ENCODE measurements at regions not wholly inside any gene's neighbourhood (a gene's known extent, or its start where the extent isn't known, plus 50 kb on each side); places are given as distances from the start of the nearest gene placed in this dataset.

GRCh38 chr11:23490557-23491235, 630.4 kb upstream of the CCDC179 start:
- DNase-seq: no peak

DNA sequence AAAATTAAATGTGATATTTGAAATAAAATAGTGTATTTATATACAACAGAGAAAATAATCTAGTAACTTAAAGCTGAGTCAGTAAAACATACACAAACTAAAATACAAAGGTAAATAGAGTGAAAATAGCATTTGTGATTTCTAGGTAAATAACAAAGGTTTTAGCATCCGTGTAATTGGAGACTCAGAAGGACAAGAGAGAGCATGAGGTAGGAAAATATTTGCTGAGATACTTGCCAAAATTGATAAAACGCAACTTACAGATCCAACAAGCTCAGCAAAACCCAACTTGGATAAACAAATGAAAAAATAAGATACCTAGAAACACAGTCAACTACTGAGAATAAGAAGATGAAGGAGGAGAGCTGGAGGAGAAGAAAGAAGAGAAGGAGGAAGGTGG, 634.7 kb upstream of the CCDC179 start:
- no peak for DNase-seq

DNA sequence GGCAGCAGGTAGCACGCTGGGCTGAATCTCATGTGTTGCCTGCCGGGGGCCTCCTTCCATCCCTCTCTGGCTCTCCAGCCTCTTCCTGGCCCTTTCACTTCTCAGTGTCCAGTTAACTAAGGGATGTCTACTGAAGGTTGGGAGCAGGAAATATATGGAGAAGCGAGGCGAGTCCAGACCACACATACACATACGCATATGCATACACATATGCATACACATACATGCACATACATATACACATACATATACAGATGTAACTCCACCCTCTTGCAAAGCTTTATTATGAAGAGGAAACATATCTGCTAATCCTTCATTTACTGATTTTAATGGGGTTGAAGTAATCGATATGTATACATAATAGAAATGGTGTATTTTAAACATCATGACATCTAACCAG, 636.1 kb upstream of the CCDC179 start:
- DNase-seq: no peak

DNA sequence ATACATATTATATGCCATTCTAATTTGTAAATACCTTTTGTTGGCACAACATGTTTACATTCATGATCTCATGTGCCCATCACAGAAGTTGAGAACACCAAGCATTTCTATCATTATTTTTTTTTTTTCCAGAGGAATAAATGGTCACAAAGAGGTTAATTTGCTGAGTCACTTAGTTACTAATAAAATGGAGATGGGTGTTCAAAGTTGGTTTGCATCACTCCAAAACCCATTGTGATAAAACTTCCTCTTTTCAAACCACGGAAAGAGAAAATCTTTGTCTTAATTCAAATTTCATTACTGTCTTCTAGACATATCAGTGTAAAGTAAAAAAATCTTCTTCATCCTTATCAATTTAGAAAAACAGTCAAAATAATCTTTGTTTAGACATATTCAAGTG, 636.8 kb upstream of the CCDC179 start:
- no peak for DNase-seq

DNA sequence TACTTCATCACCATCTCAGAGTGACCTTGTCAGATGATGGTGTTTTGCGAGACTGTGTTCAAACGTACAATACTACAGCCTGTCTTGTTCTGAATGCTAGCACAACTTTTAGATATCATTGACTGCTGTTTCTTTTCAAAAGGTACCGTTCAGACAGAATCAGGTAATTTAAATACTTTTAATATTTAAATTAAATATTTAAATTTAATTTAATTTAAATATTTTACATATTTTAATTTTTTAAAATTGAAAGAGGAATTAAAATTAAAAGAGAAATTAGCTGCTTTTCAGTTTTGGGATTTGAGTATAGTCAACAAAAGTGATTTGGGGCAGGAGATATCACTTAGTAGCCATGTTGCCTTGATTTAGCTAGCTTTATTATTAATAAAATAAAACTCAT, 642.1 kb upstream of the CCDC179 start:
- DNase-seq: no peak

- no peak for DNase-seq
Observed at GRCh38 chr11:23502826-23503225, 642.6 kb upstream of the CCDC179 start.

DNA sequence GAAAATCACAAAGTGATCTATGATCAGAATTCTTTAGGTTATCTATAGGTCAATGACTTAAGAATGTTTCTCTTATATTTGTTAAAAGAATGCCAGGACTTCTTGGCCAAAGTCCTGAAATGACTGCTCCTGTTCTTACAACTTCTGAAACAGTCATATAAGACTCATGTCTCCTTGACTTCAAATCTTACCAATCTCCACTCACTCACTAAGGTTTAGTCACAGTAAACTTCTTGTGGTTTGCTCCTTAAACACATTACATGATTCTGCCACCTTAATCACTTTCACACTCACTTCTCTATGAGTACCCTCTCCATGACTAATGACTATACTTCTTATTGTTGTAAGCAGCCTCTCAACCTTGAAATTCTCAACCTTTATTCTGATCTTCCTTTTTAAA, 648.7 kb upstream of the CCDC179 start:
- no peak for DNase-seq

DNA sequence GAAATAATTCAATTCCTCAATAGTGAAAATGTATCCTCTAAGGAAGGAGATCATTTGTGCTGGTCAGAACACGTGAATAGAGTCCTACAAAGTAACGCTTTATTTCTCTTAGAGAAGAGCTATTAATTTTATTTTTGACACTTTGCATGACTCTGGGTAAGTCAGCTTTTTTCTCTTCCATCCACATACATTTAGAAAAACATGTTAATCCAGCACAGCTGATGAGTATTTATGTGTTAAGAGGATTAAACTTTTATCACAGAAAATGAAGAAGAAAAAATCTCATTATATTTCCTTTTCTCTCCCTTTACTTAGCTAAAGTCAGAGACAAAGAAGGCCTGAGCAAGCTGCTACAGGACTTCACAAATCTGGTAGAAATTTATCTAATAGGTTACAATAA, 649.5 kb upstream of the CCDC179 start:
- DNase-seq: no peak

DNA sequence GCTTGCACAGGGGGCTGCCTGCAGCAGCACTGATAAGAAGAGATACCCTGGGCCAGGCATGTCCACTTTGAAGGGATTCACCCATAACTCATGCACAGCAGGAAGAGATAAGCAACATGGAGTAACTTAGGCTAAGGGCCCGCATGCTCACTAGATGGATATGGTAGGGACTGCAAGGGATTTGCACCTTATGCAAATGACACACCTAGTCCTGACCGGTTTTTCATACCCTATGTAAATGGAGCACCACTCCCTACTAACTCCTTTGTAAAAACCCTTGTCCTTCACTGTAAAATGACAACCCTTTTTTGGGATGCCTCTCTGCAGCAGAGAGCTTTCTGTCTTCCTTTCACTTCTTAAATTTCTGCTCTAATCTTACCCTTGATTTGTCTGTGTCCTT, 658.9 kb upstream of the CCDC179 start:
- DNase-seq: no peak

DNA sequence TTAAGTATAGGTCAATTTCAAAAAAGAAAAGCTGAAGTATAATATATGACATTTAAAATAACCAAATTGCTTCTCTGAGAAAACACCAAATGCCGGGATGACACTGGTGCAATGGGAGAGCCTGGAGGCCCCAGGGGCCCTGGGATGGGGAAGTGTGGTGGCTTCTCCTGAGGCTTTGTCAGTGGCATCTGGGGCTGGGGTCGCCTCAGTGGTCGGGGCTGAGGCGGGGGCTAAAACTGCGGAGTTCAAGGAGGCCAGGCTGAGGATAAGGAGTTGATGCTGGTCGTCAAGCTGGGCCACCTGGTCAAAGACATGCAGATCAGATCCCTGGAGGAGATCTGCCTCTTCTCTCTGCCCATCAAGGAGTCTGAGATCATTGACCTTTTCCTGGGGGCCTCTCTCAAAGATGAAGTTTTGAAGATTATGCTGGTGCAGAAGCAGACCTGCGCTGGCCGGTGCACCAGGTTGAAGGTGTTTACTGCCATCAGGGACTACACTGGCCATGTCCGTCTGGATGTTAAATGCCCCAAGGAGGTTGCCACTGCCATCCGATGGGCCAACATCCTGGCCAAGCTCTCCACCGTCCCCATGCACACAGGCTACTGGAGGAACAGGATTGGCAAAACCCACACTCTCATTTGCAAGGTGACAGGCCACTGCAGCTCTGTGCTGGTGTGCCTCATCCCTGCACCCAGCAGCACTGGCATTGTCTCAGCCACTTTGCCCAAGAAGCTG, 660.1 kb upstream of the CCDC179 start:
- DNase-seq: no peak

GRCh38 chr11:23536907-23537306, 676.6 kb upstream of the CCDC179 start:
- DNase-seq: no peak

- DNase-seq: no peak
Observed at GRCh38 chr11:23539556-23539955, 679.3 kb upstream of the CCDC179 start.

DNA sequence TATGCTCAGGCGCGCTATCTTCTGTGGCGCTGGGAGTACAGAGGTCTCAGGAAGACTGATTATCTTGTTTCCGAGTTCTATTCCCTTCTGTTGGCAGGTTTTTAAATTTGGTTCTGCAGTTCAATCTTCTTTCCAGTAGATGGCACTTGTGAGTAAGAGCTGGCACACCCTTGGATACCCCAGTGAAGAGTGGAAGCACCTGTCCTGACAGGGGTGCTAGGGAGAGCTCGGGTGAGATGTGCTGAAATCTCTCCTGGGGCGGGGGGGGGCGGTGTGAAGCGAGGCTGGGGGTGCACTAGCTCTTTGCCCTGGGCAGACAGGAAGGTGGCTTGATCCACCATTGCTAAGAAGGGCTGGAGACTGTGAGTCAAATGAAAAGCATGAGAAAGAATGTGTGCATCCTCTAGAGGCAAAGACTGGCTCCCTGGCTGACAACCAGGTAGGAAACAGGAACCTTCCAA, 679.9 kb upstream of the CCDC179 start:
- peak in 1 of 2 donors; percentile 2 for DNase-seq

GRCh38 chr11:23542189-23542588, 681.9 kb upstream of the CCDC179 start:
- DNase-seq: no peak

GRCh38 chr11:23542816-23543215, 682.5 kb upstream of the CCDC179 start:
- no peak for DNase-seq

- no peak for DNase-seq
Observed at GRCh38 chr11:23543651-23544222, 683.5 kb upstream of the CCDC179 start.

GRCh38 chr11:23551706-23552105, 691.4 kb upstream of the CCDC179 start:
- no peak for DNase-seq

DNA sequence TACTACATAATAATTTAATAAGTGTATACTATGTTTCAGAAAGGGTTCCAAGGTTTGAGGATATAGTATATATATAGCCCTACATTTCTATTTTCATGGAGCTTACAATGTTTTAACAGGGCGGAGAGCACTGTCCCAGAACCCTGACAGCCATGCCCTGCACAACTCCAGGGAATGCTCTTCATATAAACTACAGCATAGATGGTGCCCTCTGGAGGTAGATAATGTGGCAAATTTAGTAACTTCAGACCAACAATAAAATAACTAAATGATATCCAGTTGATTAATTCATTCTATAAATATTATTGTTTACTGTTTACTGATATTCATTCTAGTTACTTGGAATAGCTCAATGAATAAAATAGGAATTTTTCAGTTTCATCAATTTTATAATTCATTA, 693.7 kb upstream of the CCDC179 start:
- no peak for DNase-seq

- no peak for DNase-seq
Observed at GRCh38 chr11:23555085-23555484, 694.8 kb upstream of the CCDC179 start.

- DNase-seq: no peak
Observed at GRCh38 chr11:23556163-23556750, 696.0 kb upstream of the CCDC179 start.

- no peak for DNase-seq
Observed at GRCh38 chr11:23563591-23563990, 703.3 kb upstream of the CCDC179 start.

DNA sequence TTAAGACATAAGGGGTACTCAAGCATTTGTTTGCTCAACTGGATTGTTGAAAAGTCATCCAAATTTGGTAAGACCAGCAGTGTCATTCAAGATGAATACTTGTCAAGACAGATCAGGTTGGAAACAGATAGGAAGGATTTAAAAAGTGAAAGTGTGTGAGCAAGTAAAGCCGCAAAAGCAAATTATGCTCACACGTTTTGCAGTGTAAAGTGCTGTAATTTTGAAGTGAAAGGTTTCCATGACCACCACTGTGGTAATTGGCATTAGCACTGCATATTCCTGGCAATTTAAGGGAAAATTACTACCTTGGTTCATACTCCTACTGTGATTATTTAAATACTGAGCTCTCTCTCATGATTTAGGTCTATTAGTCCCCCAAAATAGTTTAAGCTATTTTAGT, 704.1 kb upstream of the CCDC179 start:
- DNase-seq: no peak

DNA sequence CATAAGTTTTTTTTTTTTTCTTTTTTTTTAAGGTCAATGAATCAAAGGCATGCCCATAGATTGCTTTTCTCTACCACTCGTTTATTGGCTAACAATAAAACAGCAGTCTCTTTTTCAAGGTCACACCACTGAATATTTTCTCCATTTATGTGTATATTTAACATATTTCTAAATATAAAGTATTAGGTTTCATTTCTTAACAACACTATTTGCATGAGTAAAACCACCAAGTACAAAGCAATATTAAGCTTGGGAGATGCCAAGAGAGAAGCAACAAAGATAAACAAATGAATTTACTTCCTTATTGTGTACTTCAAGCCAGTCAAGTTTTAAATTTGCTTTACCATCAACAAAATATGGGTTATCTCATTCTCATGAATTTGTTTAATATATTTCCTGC, 708.9 kb upstream of the CCDC179 start:
- no peak for DNase-seq

GRCh38 chr11:23569547-23569946, 709.3 kb upstream of the CCDC179 start:
- DNase-seq: peak in 1 of 2 donors; percentile 0

Data from CD4-positive, alpha-beta T cell treated with Interleukin-1 beta for 1 hour (primary cell).